Pancreas (tissue), 10 donors: ENCODE measurements at regions not wholly inside any gene's neighbourhood (a gene's known extent, or its start where the extent isn't known, plus 50 kb on each side); places are given as distances from the start of the nearest gene placed in this dataset.

Experiments used
- ATAC-seq, 4 donors: fragments of 200-7000 bp; cut with Tn5 transposase; one replicate each; pipeline versions ENCODE4 v1.8.0 to v1.9.1; 2020; ENCODE audit warnings: mild to moderate bottlenecking in 4 of 4, moderate library complexity in 4 of 4
- DNase-seq, 6 donors: peaks; one replicate each; pipeline ENCODE4 v3.0.0-alpha.2; 2020
- FAIRE-seq: peaks from 2 replicates; lab custom pipeline; 2012; peaks lifted over from hg19 to GRCh38; lab: Jason Lieb, UNC
- H3K27ac ChIP-seq, 4 donors: fragments of 200-600 bp; sonication (generic); 1 replicate in 3 of 4; 2 replicates in 1 of 4; pipeline versions ENCODE4 v1.5.0 to v1.8.0; 2020
- H3K27me3 ChIP-seq, 4 donors: fragments of 200-600 bp; one replicate each; pipeline ENCODE4 v1.8.0; 2021
- H3K36me3 ChIP-seq, 3 donors: fragments of 200-600 bp; sonication (generic) in 1 of 3; one replicate each; pipeline versions ENCODE4 v1.5.0 to v1.8.0; 2020 to 2021
- H3K4me1 ChIP-seq, 3 donors: fragments of 200-600 bp; one replicate each; pipeline ENCODE4 v1.8.0; 2021
- H3K4me3 ChIP-seq, 4 donors: fragments of 200-600 bp; sonication (generic) in 2 of 4; one replicate each; pipeline versions ENCODE4 v1.5.0 to v1.8.0; 2020 to 2021
- H3K9me3 ChIP-seq, 4 donors: fragments of 200-600 bp; one replicate each; pipeline ENCODE4 v1.8.0; 2021
- WGBS, 2 donors: extraction: QIAGEN DNeasy Blood & Tissue Kit; methylation state at CpG; one replicate each; pipeline ENCODE4 v1.1.7; 2013; 5-methylcytosine and 5-hydroxymethylcytosine counted together
- intact Hi-C, 3 donors: fragments of 100-400 bp; cut with DNase I; formaldehyde crosslinking; loops; one replicate each; pipeline versions ENCODE4 v1.11.1 to v1.14.2; 2022
- TF ChIP-seq, protein P1 (sequence below), 4 donors: fragments of 200-600 bp; sonication (generic) in 3 of 4; IDR thresholded peaks; one replicate each; pipeline versions ENCODE4 v1.5.0 to v1.8.0; 2021; ENCODE audit warnings: antibody characterized with exemption in 4 of 4
- donor health status: healthy with polysubstance abuse.
- donor health status: DM: no; HTN: no; CAD: no; lungs with moderate emphysema.
- donor health status: DM: no; HTN: no; CAD: no.
- donor health status: control.
- donor health status: control.
- donor health status: Bipolar disorder and iron deficiency.
- donor health status: DM: yes; HTN: yes; CAD: no.
- donor health status: DM: no; HTN: no; CAD: no.
- donor health status: DM: no; HTN: no; CAD: no.
- donor health status: DM: yes; HTN: yes; CAD: no.

DNA sequence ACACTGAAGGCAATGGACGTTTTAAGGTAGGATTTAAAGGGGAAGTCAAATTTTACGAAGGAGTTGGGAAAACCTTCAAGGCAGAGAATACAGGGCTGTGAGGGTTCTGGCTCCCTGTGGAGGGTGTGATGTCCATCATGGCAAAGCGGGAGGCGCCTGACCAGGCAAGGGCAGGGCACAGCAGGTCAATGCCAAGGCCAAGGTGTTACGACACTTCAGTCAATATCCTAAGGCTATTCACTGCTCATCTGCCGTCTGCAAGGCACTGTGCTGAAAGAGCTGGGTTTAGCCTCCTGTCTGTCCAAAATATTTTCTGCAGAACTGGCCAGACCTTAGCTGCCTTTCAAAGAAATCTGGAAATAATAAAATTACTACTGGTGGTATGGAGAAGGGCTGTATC lies 297.9 kb upstream of the MGMT start:
- no peak overlapping the region for H3K4me3 ChIP-seq
- no peak for DNase-seq
- FAIRE-seq = no peak
- no peaks in the 10 kb centered on the region for H3K4me1 ChIP-seq
- no peaks in the 10 kb centered on the region for H3K36me3 ChIP-seq
- no peak overlapping the region for H3K27ac ChIP-seq
- WGBS, 2 donors = 57 to 64% methylated on average over 6 of the region's 6 CpGs
- ATAC-seq = no peak
- no peaks in the 10 kb centered on the region for H3K9me3 ChIP-seq
- H3K27me3 ChIP-seq = peaks cover 0 to 7% (median 2%) of the 10 kb centered on the region in 4 donors
- TF ChIP-seq, protein P1, sequence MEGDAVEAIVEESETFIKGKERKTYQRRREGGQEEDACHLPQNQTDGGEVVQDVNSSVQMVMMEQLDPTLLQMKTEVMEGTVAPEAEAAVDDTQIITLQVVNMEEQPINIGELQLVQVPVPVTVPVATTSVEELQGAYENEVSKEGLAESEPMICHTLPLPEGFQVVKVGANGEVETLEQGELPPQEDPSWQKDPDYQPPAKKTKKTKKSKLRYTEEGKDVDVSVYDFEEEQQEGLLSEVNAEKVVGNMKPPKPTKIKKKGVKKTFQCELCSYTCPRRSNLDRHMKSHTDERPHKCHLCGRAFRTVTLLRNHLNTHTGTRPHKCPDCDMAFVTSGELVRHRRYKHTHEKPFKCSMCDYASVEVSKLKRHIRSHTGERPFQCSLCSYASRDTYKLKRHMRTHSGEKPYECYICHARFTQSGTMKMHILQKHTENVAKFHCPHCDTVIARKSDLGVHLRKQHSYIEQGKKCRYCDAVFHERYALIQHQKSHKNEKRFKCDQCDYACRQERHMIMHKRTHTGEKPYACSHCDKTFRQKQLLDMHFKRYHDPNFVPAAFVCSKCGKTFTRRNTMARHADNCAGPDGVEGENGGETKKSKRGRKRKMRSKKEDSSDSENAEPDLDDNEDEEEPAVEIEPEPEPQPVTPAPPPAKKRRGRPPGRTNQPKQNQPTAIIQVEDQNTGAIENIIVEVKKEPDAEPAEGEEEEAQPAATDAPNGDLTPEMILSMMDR (IDR thresholded peaks at IDR 0.05) = no peak
- intact Hi-C loops = no loop called here

DNA sequence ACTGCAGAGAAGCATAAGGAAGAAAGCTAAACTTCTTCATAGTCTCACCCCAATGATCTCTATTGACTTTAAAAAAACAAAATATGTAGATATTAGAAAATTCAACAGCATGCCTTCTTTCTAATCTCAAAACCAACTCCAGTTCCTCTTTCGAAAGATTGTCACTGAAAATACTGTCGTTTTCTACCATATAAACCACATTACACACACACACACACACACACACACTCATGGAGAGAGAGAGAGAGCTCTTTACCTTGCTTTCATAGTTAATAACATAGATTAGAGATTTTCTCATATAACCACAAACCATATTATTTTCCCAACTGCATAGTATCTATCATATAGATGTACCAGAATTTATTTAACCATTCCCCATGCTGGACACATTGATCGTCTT lies 296.2 kb upstream of the MGMT start:
- H3K4me3 ChIP-seq = no peak overlapping the region
- H3K36me3 ChIP-seq = no peaks in the 10 kb centered on the region
- ATAC-seq (no peak), DNase-seq (no peak), FAIRE-seq (no peak)
- H3K27me3 ChIP-seq = peaks cover 0 to 13% (median 2%) of the 10 kb centered on the region in 4 donors
- H3K9me3 ChIP-seq = no peaks in the 10 kb centered on the region
- intact Hi-C loops = no loop called here
- H3K4me1 ChIP-seq = no peaks in the 10 kb centered on the region
- 48 to 63% methylated on average over 3 of the region's 3 CpGs for WGBS, 2 donors
- TF ChIP-seq, protein P1 (IDR thresholded peaks at IDR 0.05) = no peak
- H3K27ac ChIP-seq = no peak overlapping the region

DNA sequence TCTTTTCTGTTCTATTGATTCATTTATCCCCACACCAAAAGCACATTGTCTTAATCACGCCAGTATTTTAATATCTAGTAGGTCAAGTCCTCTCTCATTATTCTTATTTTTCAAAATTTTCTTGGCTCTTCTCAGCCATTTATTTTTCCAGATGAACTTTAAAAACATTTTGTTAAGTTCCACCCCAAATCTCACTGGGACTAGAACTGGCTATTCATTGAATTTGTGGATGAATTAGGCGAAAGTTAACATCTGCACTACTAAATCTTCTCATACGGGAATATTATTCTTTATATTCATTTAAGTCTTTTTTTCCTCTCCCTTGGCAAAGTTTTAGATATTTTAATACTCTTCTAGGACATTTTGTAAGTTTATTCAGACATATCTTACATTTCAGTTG lies 295.2 kb upstream of the MGMT start:
- 61 to 78% methylated on average over 3 of the region's 3 CpGs for WGBS, 2 donors
- intact Hi-C loops = no loop called here
- ATAC-seq (no peak), DNase-seq (no peak), FAIRE-seq (no peak)
- TF ChIP-seq, protein P1 (IDR thresholded peaks at IDR 0.05) = no peak
- Histone ChIP-seq H3K9me3 (no peaks in the 10 kb centered on the region), H3K27ac (no peak overlapping the region), H3K27me3 (peaks cover 0 to 10% (median 2%) of the 10 kb centered on the region in 4 donors), H3K4me3 (no peak overlapping the region), H3K4me1 (no peaks in the 10 kb centered on the region), H3K36me3 (no peaks in the 10 kb centered on the region)

DNA sequence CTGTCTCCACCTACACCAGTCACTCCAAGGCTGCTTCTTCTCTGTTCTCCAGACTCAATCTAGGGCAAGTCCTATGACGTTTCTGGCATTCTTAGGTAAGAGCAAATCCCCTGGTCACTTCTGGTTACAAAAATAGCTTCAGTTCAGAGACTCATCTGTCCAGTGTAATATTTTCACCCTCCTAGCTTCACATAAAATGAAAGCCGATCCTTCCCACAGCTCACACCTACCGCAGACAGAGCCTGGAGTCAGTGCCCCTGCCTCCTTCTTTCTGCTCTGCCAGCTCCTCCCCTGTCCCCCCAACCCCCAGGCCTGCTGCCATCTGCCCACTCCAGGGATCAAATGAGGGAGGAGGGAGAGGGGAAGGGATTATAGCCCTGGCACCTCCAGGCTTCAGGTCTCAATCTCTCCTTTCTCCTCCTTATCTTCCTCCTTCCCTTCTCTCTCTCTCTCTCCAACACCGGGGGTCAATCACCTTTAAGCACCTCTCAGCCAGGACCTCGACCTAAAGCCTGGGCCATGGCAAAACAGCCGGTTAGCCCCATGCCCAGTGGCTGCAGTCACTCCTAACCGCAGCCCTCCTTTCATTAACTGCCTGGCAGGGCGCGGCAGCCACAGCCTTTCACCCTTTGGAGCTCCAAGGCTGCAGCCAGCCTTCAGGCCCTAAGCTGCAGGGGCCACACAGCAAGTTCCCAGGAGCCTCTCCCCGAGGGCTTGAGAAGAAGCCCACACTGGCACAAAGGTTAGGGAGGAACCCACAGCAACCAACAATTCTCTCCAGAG lies 292.6 kb upstream of the MGMT start:
- FAIRE-seq = no peak
- Histone ChIP-seq H3K36me3 (no peaks in the 10 kb centered on the region), H3K27ac (no peak overlapping the region), H3K27me3 (peaks cover 0 to 10% (median 2%) of the 10 kb centered on the region in 4 donors), H3K4me1 (no peaks in the 10 kb centered on the region), H3K9me3 (no peaks in the 10 kb centered on the region), H3K4me3 (no peak overlapping the region)
- TF ChIP-seq, protein P1 (IDR thresholded peaks at IDR 0.05) = no peak
- DNase-seq = no peak
- ATAC-seq = no peak
- intact Hi-C loops = no loop called here
- WGBS, 2 donors = 64 to 69% methylated on average over 10 of the region's 10 CpGs
